Ovary (tissue), 7 donors: ENCODE measurements at regions not wholly inside any gene's neighbourhood (a gene's known extent, or its start where the extent isn't known, plus 50 kb on each side); places are given as distances from the start of the nearest gene placed in this dataset.
"Not testable (repeated sequence)": the region's sequence is repeated elsewhere in the genome, so short reads cannot be mapped to it uniquely, and the experiment has no call there.

Source experiments
- DNase-seq, 5 donors: peaks; one replicate each; pipeline ENCODE4 v3.0.0-alpha.2; 2019 to 2020
- H3K27ac ChIP-seq, 2 donors: fragments of 200-600 bp; one replicate each; pipeline versions ENCODE4 v1.5.1 to v1.8.0; 2019 to 2022
- H3K27me3 ChIP-seq: fragments of 200-600 bp; one replicate; pipeline ENCODE4 v1.8.0; 2022
- H3K36me3 ChIP-seq: fragments of 200-600 bp; sonication (generic); one replicate; pipeline ENCODE4 v1.5.1; 2019
- H3K4me1 ChIP-seq: one replicate; pipeline ENCODE4 v1.8.1; 2013; ENCODE audit warnings: mild to moderate bottlenecking, moderate library complexity; ENCODE audit not compliant: insufficient read depth
- H3K4me3 ChIP-seq: fragments of 200-600 bp; sonication (generic); one replicate; pipeline ENCODE4 v1.5.1; 2017
- H3K9me3 ChIP-seq, 2 donors: fragments of 200-600 bp in 1 of 2; sonication (generic) in 1 of 2; one replicate each; pipeline versions ENCODE4 v1.5.1 to v1.8.1; 2013 to 2019; ENCODE audit warnings: mild to moderate bottlenecking in 1 of 2, moderate library complexity in 1 of 2
- EP300 ChIP-seq: sonication (generic); formaldehyde crosslinking; IDR thresholded peaks from one replicate; pipeline ENCODE4 v1.6.1; 2017; ENCODE audit warnings: antibody characterized with exemption
- POLR2A ChIP-seq: fragments of 450-650 bp; IDR thresholded peaks from one replicate; pipeline ENCODE4 v1.6.1; 2017; ENCODE audit warnings: antibody characterized with exemption, mild to moderate bottlenecking, moderate library complexity
- WGBS, 3 donors: extraction: QIAGEN DNeasy Blood & Tissue Kit in 1 of 3; methylation state at CpG; one replicate each; pipeline versions ENCODE4 v1.1.5 to v1.1.7; 2013 to 2017; 5-methylcytosine and 5-hydroxymethylcytosine counted together
- intact Hi-C, 4 donors: fragments of 100-400 bp; cut with DNase I; formaldehyde crosslinking; loops; one replicate each; pipeline versions ENCODE4 v1.11.0 to v1.15.1; 2022 to 2023
- TF ChIP-seq, protein P1 (sequence below), 3 donors: fragments of 450-650 bp in 2 of 3; fragments of 200-600 bp in 1 of 3; IDR thresholded peaks; one replicate each; pipeline versions ENCODE4 v1.5.1 to v1.8.0; 2016 to 2022; ENCODE audit warnings: antibody characterized with exemption in 3 of 3, mild to moderate bottlenecking in 1 of 3
- donor health status: DM: no; HTN: no; CAD: no; lungs with moderate emphysema.
- donor health status: DM: no; HTN: no; CAD: no.
- donor health status: Bipolar disorder and iron deficiency.
- donor health status: DM: no; HTN: no; CAD: no.
- donor health status: DM: yes; HTN: yes; CAD: no.

DNA sequence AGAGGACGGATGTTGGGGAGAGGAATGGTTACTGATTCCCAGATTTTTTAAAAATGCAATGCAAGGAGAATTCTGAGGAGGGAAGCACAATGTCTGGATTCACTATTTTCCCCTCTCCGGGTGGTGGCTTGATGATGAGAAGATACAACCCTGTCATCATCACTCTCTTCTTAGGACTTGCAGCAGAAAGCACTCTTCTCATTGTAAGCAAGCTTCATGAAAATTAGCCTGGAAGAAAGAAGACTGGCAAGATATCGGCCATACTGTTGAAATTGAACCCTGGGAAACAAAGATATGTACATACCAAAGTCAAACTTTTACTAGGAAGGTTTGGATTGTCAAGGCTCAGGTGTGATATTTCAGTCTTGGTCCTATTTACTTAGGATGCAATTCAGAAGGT lies 195.7 kb downstream of the EDN1 start:
- H3K27ac ChIP-seq, result no peak overlapping the region
- H3K9me3 ChIP-seq, result no peaks in the 10 kb centered on the region
- DNase-seq, result no peak
- intact Hi-C loops, result no loop called here
- TF ChIP-seq POLR2A, result no peak
- TF ChIP-seq EP300, result no peak
- TF ChIP-seq, protein P1, sequence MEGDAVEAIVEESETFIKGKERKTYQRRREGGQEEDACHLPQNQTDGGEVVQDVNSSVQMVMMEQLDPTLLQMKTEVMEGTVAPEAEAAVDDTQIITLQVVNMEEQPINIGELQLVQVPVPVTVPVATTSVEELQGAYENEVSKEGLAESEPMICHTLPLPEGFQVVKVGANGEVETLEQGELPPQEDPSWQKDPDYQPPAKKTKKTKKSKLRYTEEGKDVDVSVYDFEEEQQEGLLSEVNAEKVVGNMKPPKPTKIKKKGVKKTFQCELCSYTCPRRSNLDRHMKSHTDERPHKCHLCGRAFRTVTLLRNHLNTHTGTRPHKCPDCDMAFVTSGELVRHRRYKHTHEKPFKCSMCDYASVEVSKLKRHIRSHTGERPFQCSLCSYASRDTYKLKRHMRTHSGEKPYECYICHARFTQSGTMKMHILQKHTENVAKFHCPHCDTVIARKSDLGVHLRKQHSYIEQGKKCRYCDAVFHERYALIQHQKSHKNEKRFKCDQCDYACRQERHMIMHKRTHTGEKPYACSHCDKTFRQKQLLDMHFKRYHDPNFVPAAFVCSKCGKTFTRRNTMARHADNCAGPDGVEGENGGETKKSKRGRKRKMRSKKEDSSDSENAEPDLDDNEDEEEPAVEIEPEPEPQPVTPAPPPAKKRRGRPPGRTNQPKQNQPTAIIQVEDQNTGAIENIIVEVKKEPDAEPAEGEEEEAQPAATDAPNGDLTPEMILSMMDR (IDR thresholded peaks at IDR 0.05), result no peak
- H3K4me1 ChIP-seq, result no peaks in the 10 kb centered on the region
- 84 to 89% (median 87%) methylated on average over 3 of the region's 3 CpGs for WGBS, 3 donors
- no peak overlapping the region for H3K4me3 ChIP-seq
- H3K36me3 ChIP-seq, result no peaks in the 10 kb centered on the region
- H3K27me3 ChIP-seq, result no peaks in the 10 kb centered on the region

GRCh38 chr6:12490351-12490903 lies 200.3 kb downstream of the EDN1 start:
- no peaks in the 10 kb centered on the region for H3K4me1 ChIP-seq
- intact Hi-C loops, result no loop called here
- H3K9me3 ChIP-seq, result no peaks in the 10 kb centered on the region
- no peak for DNase-seq
- no peaks in the 10 kb centered on the region for H3K27me3 ChIP-seq
- no peak for TF ChIP-seq EP300
- no peak for TF ChIP-seq POLR2A
- TF ChIP-seq, protein P1 (IDR thresholded peaks at IDR 0.05), result no peak
- H3K36me3 ChIP-seq, result no peaks in the 10 kb centered on the region
- H3K27ac ChIP-seq, result no peak overlapping the region
- 53 to 72% (median 66%) methylated on average over 2 of the region's 2 CpGs for WGBS, 3 donors
- H3K4me3 ChIP-seq, result no peak overlapping the region

GRCh38 chr6:12490904-12491571 lies 200.9 kb downstream of the EDN1 start:
- no peaks in the 10 kb centered on the region for H3K27me3 ChIP-seq
- WGBS, 3 donors, result 20 to 21% (median 21%) methylated on average over 2 of the region's 2 CpGs
- no peak overlapping the region for H3K4me3 ChIP-seq
- TF ChIP-seq, protein P1 (IDR thresholded peaks at IDR 0.05), result no peak
- TF ChIP-seq EP300 (no peak), POLR2A (no peak)
- H3K27ac ChIP-seq, result no peak overlapping the region
- no peaks in the 10 kb centered on the region for H3K4me1 ChIP-seq
- no peaks in the 10 kb centered on the region for H3K36me3 ChIP-seq
- no peak for DNase-seq
- intact Hi-C loops, result no loop called here
- no peaks in the 10 kb centered on the region for H3K9me3 ChIP-seq

DNA sequence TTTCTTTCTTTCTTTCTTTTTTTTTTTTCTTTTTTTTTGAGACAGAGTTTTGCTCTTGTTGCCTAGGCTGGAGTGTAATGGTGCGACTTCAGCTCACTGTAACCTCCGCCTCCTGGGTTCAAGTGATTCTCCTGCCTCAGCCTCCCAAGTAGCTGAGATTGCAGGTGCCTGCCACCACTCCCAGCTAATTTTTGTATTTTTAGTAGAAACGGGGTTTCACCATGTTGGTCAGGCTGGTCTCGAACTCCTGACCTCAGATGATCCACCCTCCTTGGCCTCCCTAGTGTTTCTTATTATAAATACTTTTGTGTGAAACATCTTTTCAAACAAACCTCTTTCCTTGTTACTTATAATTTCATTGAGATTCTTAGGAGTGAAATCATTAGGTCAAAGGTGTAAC lies 202.8 kb downstream of the EDN1 start:
- H3K4me3 ChIP-seq, H3K36me3 ChIP-seq, DNase-seq, H3K27me3 ChIP-seq, H3K9me3 ChIP-seq, H3K27ac ChIP-seq, intact Hi-C loops, H3K4me1 ChIP-seq: not testable (repeated sequence)
- WGBS, 3 donors, result 84 to 97% (median 88%) methylated on average over 4 of the region's 4 CpGs

DNA sequence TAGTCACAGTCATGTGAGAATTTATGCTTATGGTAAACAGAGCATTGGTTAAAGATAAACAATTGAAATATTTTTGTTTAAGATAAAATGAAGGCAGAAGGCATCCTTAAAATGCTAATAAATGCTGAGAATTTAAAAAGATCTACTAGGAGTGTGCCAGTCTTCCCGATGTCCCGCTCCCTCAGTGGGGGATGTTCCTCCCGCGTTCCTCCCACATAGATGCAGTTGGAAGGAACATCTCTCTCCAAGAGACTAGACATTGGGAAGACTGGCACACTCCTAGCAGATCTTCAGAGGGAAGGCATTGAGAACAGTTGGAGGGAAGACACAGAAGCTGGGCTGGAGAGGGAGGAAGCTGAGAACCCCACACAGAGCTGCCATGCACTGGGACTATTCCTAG lies 203.3 kb downstream of the EDN1 start:
- 46 to 72% (median 57%) methylated on average over 4 of the region's 4 CpGs for WGBS, 3 donors
- H3K9me3 ChIP-seq, result no peaks in the 10 kb centered on the region
- no peaks in the 10 kb centered on the region for H3K27me3 ChIP-seq
- intact Hi-C loops, result no loop called here
- H3K36me3 ChIP-seq, result no peaks in the 10 kb centered on the region
- no peak overlapping the region for H3K4me3 ChIP-seq
- H3K4me1 ChIP-seq, result no peaks in the 10 kb centered on the region
- TF ChIP-seq, protein P1 (IDR thresholded peaks at IDR 0.05), result no peak
- TF ChIP-seq POLR2A (no peak), EP300 (no peak)
- DNase-seq, result no peak
- H3K27ac ChIP-seq, result no peak overlapping the region
